ENCODE measurements at regions not wholly inside any gene's neighbourhood (a gene's known extent, or its start where the extent isn't known, plus 50 kb on each side); places are given as distances from the start of the nearest gene placed in this dataset.

DNA sequence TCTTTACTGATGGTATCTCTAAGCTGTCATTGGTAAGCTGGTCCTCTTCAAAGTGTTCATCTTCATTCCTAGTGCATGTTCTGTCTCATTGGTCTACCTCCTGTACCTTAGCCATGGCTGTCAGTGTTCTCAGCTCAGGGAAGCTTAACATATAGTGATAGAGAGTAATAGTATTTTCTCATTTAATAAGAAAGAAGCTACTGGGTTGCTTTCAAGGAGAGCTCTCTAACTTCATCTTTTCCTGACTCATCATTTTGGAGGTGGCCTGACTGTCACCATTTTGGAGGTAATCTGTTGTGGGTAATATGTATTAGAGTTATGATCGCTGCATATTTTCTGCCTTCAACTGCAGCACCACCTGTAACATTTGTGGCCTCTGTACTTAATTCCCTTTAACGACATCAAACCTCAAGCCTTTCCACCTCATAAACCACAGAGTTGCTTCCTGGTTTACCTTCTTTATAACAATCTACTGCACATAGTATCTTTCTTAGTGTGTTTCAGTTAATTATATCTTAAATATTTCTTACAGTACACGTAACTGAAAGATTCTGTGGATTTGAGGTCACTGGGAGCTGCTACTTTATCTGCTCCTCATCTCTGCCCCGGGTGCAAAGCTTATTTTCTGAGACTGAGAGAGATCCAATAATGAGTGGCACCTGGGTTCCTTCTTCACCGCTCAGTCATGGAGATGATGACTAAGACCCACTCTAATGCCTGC, 474.0 kb upstream of the TECRL start:
- TF ChIP-seq CTCF (IDR thresholded peaks at IDR 0.05) (no peak), POLR2A (IDR thresholded peaks at IDR 0.05) (no peak)

All from uterus (tissue), 2 donors.